ENCODE measurements at regions not wholly inside any gene's neighbourhood (a gene's known extent, or its start where the extent isn't known, plus 50 kb on each side); places are given as distances from the start of the nearest gene placed in this dataset.

DNA sequence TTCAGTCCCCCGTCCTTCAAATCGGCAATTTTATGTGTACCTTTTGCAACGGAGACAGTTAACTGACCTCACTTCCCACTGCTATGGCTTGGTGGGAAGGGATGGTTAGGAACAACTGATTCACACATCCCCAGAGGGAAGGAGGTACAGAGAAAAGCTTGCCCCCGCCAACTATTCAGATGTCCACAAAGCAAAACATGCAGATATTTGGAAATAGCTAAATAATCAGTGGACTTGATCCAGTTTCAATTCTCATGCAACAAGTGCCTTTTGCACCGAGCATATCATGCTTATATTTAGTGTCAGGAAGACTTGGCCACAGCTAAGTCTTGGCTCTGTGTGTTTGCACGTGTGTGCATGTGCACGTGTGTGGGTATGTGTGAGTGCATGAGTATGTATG lies 144.6 kb downstream of the SNX19 start:
- TF ChIP-seq, protein P1, sequence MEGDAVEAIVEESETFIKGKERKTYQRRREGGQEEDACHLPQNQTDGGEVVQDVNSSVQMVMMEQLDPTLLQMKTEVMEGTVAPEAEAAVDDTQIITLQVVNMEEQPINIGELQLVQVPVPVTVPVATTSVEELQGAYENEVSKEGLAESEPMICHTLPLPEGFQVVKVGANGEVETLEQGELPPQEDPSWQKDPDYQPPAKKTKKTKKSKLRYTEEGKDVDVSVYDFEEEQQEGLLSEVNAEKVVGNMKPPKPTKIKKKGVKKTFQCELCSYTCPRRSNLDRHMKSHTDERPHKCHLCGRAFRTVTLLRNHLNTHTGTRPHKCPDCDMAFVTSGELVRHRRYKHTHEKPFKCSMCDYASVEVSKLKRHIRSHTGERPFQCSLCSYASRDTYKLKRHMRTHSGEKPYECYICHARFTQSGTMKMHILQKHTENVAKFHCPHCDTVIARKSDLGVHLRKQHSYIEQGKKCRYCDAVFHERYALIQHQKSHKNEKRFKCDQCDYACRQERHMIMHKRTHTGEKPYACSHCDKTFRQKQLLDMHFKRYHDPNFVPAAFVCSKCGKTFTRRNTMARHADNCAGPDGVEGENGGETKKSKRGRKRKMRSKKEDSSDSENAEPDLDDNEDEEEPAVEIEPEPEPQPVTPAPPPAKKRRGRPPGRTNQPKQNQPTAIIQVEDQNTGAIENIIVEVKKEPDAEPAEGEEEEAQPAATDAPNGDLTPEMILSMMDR (tag by site-specific recombination; IDR thresholded peaks at IDR 0.05), result no peak
- TF ChIP-seq TCF7L2 (IDR thresholded peaks at IDR 0.05; ENCODE audit: borderline replicate concordance, low read depth, low read length) (no peak), BCL11B (tag by site-specific recombination; IDR thresholded peaks at IDR 0.05; ENCODE audit: low read depth) (no peak), ZFHX2 (tag by site-specific recombination; conservative IDR thresholded peaks at IDR 0.05) (no peak), ZBTB17 (tag by site-specific recombination; IDR thresholded peaks at IDR 0.05) (no peak), ZNF558 (tag by site-specific recombination; IDR thresholded peaks at IDR 0.05) (no peak)
